ENCODE measurements at regions not wholly inside any gene's neighbourhood (a gene's known extent, or its start where the extent isn't known, plus 50 kb on each side); places are given as distances from the start of the nearest gene placed in this dataset.

GRCh38 chr4:13059019-13059418 lies 425.1 kb downstream of the RAB28 start:
- ChIA-PET CTCF (no interaction called here), POLR2A (no interaction called here)
- H3K36me3 ChIP-seq (ENCODE audit: insufficient read depth, low read length) = no peaks in the 10 kb centered on the region
- Mint-ChIP-seq H3K36me3 (ENCODE audit: low read depth) (no peaks in the 10 kb centered on the region), H3K27me3 (no peaks in the 10 kb centered on the region), H3K27ac (no peak overlapping the region), H3K4me3 (no peak overlapping the region), H3K4me1 (ENCODE audit: low read depth) (no peaks in the 10 kb centered on the region), H3K9me3 (peaks cover 3% of the 10 kb centered on the region)
- no peak overlapping the region for H3K4me3 ChIP-seq (ENCODE audit: low read length)
- no peak overlapping the region for H3K27ac ChIP-seq (ENCODE audit: low read depth in 1 of 2, low read length in 2 of 2)
- no peaks in the 10 kb centered on the region for H3K4me1 ChIP-seq (ENCODE audit: insufficient read depth, low read length)
- peaks cover 0 to 4% of the 10 kb centered on the region in 2 experiments for H3K9me3 ChIP-seq (ENCODE audit: control insufficient read depth in 1 of 2, insufficient read depth in 1 of 2, low read length in 2 of 2)
- no peak for TF ChIP-seq CTCF (IDR thresholded peaks at IDR 0.05)
- no peak for DNase-seq
- H3K27me3 ChIP-seq (ENCODE audit: control insufficient read depth in 1 of 2, insufficient read depth in 2 of 2, low read length in 2 of 2) = no peaks in the 10 kb centered on the region
- intact Hi-C loops (cut with DNase I, micrococcal nuclease) = no loop called here
- no peak for ATAC-seq (ENCODE audit: poor library complexity)

- intact Hi-C loops (cut with DNase I, micrococcal nuclease) = no loop called here
- DNase-seq = no peak
- ChIA-PET CTCF (no interaction called here), POLR2A (no interaction called here)
- no peak for ATAC-seq (ENCODE audit: poor library complexity)
- Mint-ChIP-seq H3K4me3 (no peak overlapping the region), H3K4me1 (ENCODE audit: low read depth) (no peaks in the 10 kb centered on the region), H3K27ac (no peak overlapping the region), H3K9me3 (peaks cover 3% of the 10 kb centered on the region), H3K36me3 (ENCODE audit: low read depth) (no peaks in the 10 kb centered on the region), H3K27me3 (no peaks in the 10 kb centered on the region)
- no peak for TF ChIP-seq CTCF (IDR thresholded peaks at IDR 0.05)
- no peak overlapping the region for H3K27ac ChIP-seq (ENCODE audit: low read depth in 1 of 2, low read length in 2 of 2)
- no peaks in the 10 kb centered on the region for H3K27me3 ChIP-seq (ENCODE audit: control insufficient read depth in 1 of 2, insufficient read depth in 2 of 2, low read length in 2 of 2)
- H3K36me3 ChIP-seq (ENCODE audit: insufficient read depth, low read length) = no peaks in the 10 kb centered on the region
- H3K9me3 ChIP-seq (ENCODE audit: control insufficient read depth in 1 of 2, insufficient read depth in 1 of 2, low read length in 2 of 2) = peaks cover 0 to 4% of the 10 kb centered on the region in 2 experiments
- no peaks in the 10 kb centered on the region for H3K4me1 ChIP-seq (ENCODE audit: insufficient read depth, low read length)
- H3K4me3 ChIP-seq (ENCODE audit: low read length) = no peak overlapping the region
Observed at GRCh38 chr4:13056630-13057189, 427.4 kb downstream of the RAB28 start.

GRCh38 chr4:13054420-13054970 lies 429.6 kb downstream of the RAB28 start:
- H3K9me3 Mint-ChIP-seq = no peaks in the 10 kb centered on the region

More at GRCh38 chr4:13054420-13054970, 429.6 kb downstream of the RAB28 start:
- no peak for TF ChIP-seq CTCF (IDR thresholded peaks at IDR 0.05)
- H3K36me3 Mint-ChIP-seq (ENCODE audit: low read depth) = no peaks in the 10 kb centered on the region
- Histone ChIP-seq H3K4me1 (ENCODE audit: insufficient read depth, low read length) (no peaks in the 10 kb centered on the region), H3K27ac (ENCODE audit: low read depth in 1 of 2, low read length in 2 of 2) (no peak overlapping the region), H3K36me3 (ENCODE audit: insufficient read depth, low read length) (no peaks in the 10 kb centered on the region), H3K4me3 (ENCODE audit: low read length) (no peak overlapping the region), H3K27me3 (ENCODE audit: control insufficient read depth in 1 of 2, insufficient read depth in 2 of 2, low read length in 2 of 2) (no peaks in the 10 kb centered on the region), H3K9me3 (ENCODE audit: control insufficient read depth in 1 of 2, insufficient read depth in 1 of 2, low read length in 2 of 2) (peaks cover 0 to 4% of the 10 kb centered on the region in 2 experiments)
- no peaks in the 10 kb centered on the region for H3K27me3 Mint-ChIP-seq
- intact Hi-C loops (cut with DNase I, micrococcal nuclease) = no loop called here
- ChIA-PET POLR2A (no interaction called here), CTCF (no interaction called here)
- H3K27ac Mint-ChIP-seq = no peak overlapping the region
- ATAC-seq (ENCODE audit: poor library complexity) = no peak
- DNase-seq = no peak
- no peak overlapping the region for H3K4me3 Mint-ChIP-seq
- H3K4me1 Mint-ChIP-seq (ENCODE audit: low read depth) = no peaks in the 10 kb centered on the region
